Endothelial cell of umbilical vein (primary cell): ENCODE measurements at regions not wholly inside any gene's neighbourhood (a gene's known extent, or its start where the extent isn't known, plus 50 kb on each side); places are given as distances from the start of the nearest gene placed in this dataset.

ENCODE experiments used
- CTCF ChIP-seq, 2 donors: IDR thresholded peaks; 1 replicate in 1 of 2; 2 replicates in 1 of 2; pipeline ENCODE4 v1.5.1; 2011; ENCODE audit warnings: low read length in 2 of 2, mild to moderate bottlenecking in 2 of 2, moderate library complexity in 2 of 2, control low read depth in 1 of 2, inconsistent platforms in 1 of 2, low read depth in 1 of 2; ENCODE audit not compliant: insufficient read depth in 1 of 2; ENCODE audit errors: extremely low read depth in 1 of 2
- EZH2 ChIP-seq: IDR thresholded peaks from 2 replicates; pipeline ENCODE4 v1.6.1; 2012; ENCODE audit warnings: borderline replicate concordance, low read depth, mild to moderate bottlenecking, moderate library complexity, low read length, inconsistent platforms; ENCODE audit not compliant: severe bottlenecking
- FOS ChIP-seq: IDR thresholded peaks from 2 replicates; pipeline ENCODE4 v1.6.1; 2011; ENCODE audit warnings: mild to moderate bottlenecking, low read length, moderate library complexity, borderline replicate concordance; ENCODE audit not compliant: insufficient read depth
- JUN ChIP-seq: IDR thresholded peaks from 2 replicates; pipeline ENCODE4 v1.6.1; 2011; ENCODE audit warnings: borderline replicate concordance, low read depth; ENCODE audit not compliant: insufficient read length, insufficient read depth
- MAX ChIP-seq: IDR thresholded peaks from 2 replicates; pipeline ENCODE4 v1.6.1; 2011; ENCODE audit not compliant: insufficient read depth, insufficient read length
- MYC ChIP-seq: IDR thresholded peaks from one replicate; pipeline ENCODE4 v1.6.1; 2011; ENCODE audit warnings: mild to moderate bottlenecking, low read depth, low read length
- POLR2A ChIP-seq: IDR thresholded peaks from 2 replicates; pipeline ENCODE4 v1.6.1; 2012; ENCODE audit warnings: low read depth, mild to moderate bottlenecking, control low read depth, low read length
- POLR2AphosphoS5 ChIP-seq: IDR thresholded peaks from 2 replicates; pipeline ENCODE4 v1.6.1; 2012; ENCODE audit warnings: low read depth, mild to moderate bottlenecking, control low read depth, low read length, moderate library complexity; ENCODE audit not compliant: insufficient read depth

GRCh38 chr14:100403105-100403504 lies 80.0 kb downstream of the SLC25A47 start:
- TF ChIP-seq CTCF (IDR thresholded peaks at IDR 0.05; ENCODE audit: extremely low read depth in 1 of 2, insufficient read depth in 1 of 2, low read depth in 1 of 2, low read length in 2 of 2) (no peak), FOS (no peak), POLR2A (no peak), EZH2 (no peak), POLR2AphosphoS5 (no peak), MYC (no peak), JUN (no peak), MAX (no peak)
